CD4-positive, alpha-beta T cell treated with Interleukin-17A for 1 hour (primary cell): ENCODE measurements at regions not wholly inside any gene's neighbourhood (a gene's known extent, or its start where the extent isn't known, plus 50 kb on each side); places are given as distances from the start of the nearest gene placed in this dataset.
"Not testable (repeated sequence)": the region's sequence is repeated elsewhere in the genome, so short reads cannot be mapped to it uniquely, and the experiment has no call there.

ENCODE experiments used
- DNase-seq: peaks from one replicate; pipeline ENCODE4 v3.0.0-alpha.2; 2020

GRCh38 chr14:25303934-25304333, 254.0 kb upstream of the STXBP6 start:
- DNase-seq = no peak

- DNase-seq = no peak
These were observed 248.3 kb upstream of the STXBP6 start for GRCh38 chr14:25298238-25298637.

- DNase-seq = not testable (repeated sequence)
These were observed 240.2 kb upstream of the STXBP6 start for GRCh38 chr14:25290154-25290553.

GRCh38 chr14:25274529-25274928, 224.6 kb upstream of the STXBP6 start:
- no peak for DNase-seq

- no peak for DNase-seq
These were observed 217.2 kb upstream of the STXBP6 start for GRCh38 chr14:25267186-25267585.

GRCh38 chr14:25259470-25259869, 209.5 kb upstream of the STXBP6 start:
- no peak for DNase-seq

- DNase-seq = no peak
These were observed 202.8 kb upstream of the STXBP6 start for GRCh38 chr14:25252793-25253192.

GRCh38 chr14:25250516-25250915, 200.6 kb upstream of the STXBP6 start:
- no peak for DNase-seq

GRCh38 chr14:25247609-25248008, 197.7 kb upstream of the STXBP6 start:
- DNase-seq = no peak

GRCh38 chr14:25246751-25247150, 196.8 kb upstream of the STXBP6 start:
- no peak for DNase-seq

- no peak for DNase-seq
These were observed 189.2 kb upstream of the STXBP6 start for GRCh38 chr14:25239170-25239569.

GRCh38 chr14:25237845-25238244, 187.9 kb upstream of the STXBP6 start:
- DNase-seq = no peak

- no peak for DNase-seq
These were observed 183.7 kb upstream of the STXBP6 start for GRCh38 chr14:25233613-25234012.

- no peak for DNase-seq
These were observed 181.1 kb upstream of the STXBP6 start for GRCh38 chr14:25231004-25231403.

- DNase-seq = no peak
These were observed 176.3 kb upstream of the STXBP6 start for GRCh38 chr14:25226214-25226613.

- DNase-seq = no peak
These were observed 172.3 kb upstream of the STXBP6 start for GRCh38 chr14:25222256-25222655.

- no peak for DNase-seq
These were observed 170.6 kb upstream of the STXBP6 start for GRCh38 chr14:25220514-25220913.

GRCh38 chr14:25215607-25216006, 165.7 kb upstream of the STXBP6 start:
- DNase-seq = no peak

GRCh38 chr14:25197885-25198284, 147.9 kb upstream of the STXBP6 start:
- no peak for DNase-seq

- DNase-seq = no peak
These were observed 130.3 kb upstream of the STXBP6 start for GRCh38 chr14:25180221-25180620.

GRCh38 chr14:25178255-25178654, 128.3 kb upstream of the STXBP6 start:
- no peak for DNase-seq

GRCh38 chr14:25150934-25151790, 101.2 kb upstream of the STXBP6 start:
- DNase-seq = peak; percentile 35

GRCh38 chr14:25150401-25150800, 100.5 kb upstream of the STXBP6 start:
- no peak for DNase-seq

GRCh38 chr14:25140411-25140810, 90.5 kb upstream of the STXBP6 start:
- DNase-seq = no peak

- DNase-seq = no peak
These were observed 86.9 kb upstream of the STXBP6 start for GRCh38 chr14:25136811-25137210.
